WTC11 (cell line): ENCODE measurements at regions not wholly inside any gene's neighbourhood (a gene's known extent, or its start where the extent isn't known, plus 50 kb on each side); places are given as distances from the start of the nearest gene placed in this dataset.

Source experiments
- JUN ChIP-seq: sonication (generic); formaldehyde crosslinking; IDR thresholded peaks from 2 replicates; pipeline ENCODE4 v1.8.0; 2023; ENCODE audit warnings: mild to moderate bottlenecking, missing genetic modification reagents
- TF ChIP-seq, protein P1 (sequence below): fragments of 200-600 bp; IDR thresholded peaks from 2 replicates; pipeline ENCODE4 v1.8.0; 2022; ENCODE audit warnings: antibody characterized with exemption
- TF ChIP-seq, protein P2 (sequence below): sonication (generic); formaldehyde crosslinking; IDR thresholded peaks from 2 replicates; pipeline ENCODE4 v1.8.0; 2022; ENCODE audit warnings: mild to moderate bottlenecking, missing genetic modification reagents
- TF ChIP-seq, protein P3 (sequence below): sonication (generic); formaldehyde crosslinking; IDR thresholded peaks from 2 replicates; pipeline ENCODE4 v1.8.0; 2023; ENCODE audit warnings: missing genetic modification reagents, mild to moderate bottlenecking, borderline replicate concordance

DNA sequence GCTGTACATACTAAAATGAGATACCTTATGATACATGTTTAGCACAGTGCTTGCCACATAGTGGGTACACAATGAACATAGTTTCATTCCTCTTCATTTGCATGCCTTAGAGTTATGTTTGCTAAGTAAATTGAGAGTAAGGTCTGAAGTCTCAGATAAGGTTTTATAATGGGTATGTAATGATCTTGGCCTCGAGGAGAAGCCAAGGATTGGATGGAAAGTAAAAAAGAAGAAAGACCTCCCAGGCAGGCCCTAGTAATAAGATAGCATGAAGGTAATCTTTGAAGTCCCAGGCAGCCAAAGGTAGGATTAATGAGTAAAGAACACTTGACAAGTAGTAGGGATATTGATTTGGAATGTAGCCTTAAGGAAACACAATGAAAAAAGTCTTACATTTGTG, 55.8 kb upstream of the TSPAN7 start:
- TF ChIP-seq, protein P1, sequence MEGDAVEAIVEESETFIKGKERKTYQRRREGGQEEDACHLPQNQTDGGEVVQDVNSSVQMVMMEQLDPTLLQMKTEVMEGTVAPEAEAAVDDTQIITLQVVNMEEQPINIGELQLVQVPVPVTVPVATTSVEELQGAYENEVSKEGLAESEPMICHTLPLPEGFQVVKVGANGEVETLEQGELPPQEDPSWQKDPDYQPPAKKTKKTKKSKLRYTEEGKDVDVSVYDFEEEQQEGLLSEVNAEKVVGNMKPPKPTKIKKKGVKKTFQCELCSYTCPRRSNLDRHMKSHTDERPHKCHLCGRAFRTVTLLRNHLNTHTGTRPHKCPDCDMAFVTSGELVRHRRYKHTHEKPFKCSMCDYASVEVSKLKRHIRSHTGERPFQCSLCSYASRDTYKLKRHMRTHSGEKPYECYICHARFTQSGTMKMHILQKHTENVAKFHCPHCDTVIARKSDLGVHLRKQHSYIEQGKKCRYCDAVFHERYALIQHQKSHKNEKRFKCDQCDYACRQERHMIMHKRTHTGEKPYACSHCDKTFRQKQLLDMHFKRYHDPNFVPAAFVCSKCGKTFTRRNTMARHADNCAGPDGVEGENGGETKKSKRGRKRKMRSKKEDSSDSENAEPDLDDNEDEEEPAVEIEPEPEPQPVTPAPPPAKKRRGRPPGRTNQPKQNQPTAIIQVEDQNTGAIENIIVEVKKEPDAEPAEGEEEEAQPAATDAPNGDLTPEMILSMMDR = no peak
- TF ChIP-seq, protein P2, sequence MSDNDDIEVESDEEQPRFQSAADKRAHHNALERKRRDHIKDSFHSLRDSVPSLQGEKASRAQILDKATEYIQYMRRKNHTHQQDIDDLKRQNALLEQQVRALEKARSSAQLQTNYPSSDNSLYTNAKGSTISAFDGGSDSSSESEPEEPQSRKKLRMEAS (CRISPR knock-in tag) = no peak
- TF ChIP-seq, protein P3, sequence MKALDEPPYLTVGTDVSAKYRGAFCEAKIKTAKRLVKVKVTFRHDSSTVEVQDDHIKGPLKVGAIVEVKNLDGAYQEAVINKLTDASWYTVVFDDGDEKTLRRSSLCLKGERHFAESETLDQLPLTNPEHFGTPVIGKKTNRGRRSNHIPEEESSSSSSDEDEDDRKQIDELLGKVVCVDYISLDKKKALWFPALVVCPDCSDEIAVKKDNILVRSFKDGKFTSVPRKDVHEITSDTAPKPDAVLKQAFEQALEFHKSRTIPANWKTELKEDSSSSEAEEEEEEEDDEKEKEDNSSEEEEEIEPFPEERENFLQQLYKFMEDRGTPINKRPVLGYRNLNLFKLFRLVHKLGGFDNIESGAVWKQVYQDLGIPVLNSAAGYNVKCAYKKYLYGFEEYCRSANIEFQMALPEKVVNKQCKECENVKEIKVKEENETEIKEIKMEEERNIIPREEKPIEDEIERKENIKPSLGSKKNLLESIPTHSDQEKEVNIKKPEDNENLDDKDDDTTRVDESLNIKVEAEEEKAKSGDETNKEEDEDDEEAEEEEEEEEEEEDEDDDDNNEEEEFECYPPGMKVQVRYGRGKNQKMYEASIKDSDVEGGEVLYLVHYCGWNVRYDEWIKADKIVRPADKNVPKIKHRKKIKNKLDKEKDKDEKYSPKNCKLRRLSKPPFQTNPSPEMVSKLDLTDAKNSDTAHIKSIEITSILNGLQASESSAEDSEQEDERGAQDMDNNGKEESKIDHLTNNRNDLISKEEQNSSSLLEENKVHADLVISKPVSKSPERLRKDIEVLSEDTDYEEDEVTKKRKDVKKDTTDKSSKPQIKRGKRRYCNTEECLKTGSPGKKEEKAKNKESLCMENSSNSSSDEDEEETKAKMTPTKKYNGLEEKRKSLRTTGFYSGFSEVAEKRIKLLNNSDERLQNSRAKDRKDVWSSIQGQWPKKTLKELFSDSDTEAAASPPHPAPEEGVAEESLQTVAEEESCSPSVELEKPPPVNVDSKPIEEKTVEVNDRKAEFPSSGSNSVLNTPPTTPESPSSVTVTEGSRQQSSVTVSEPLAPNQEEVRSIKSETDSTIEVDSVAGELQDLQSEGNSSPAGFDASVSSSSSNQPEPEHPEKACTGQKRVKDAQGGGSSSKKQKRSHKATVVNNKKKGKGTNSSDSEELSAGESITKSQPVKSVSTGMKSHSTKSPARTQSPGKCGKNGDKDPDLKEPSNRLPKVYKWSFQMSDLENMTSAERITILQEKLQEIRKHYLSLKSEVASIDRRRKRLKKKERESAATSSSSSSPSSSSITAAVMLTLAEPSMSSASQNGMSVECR (CRISPR knock-in tag) = no peak
- no peak for TF ChIP-seq JUN (CRISPR knock-in tag)
